GM12873 (cell line): ENCODE measurements at regions not wholly inside any gene's neighbourhood (a gene's known extent, or its start where the extent isn't known, plus 50 kb on each side); places are given as distances from the start of the nearest gene placed in this dataset.

Source experiments
- TF ChIP-seq, protein P1 (sequence below): IDR thresholded peaks from 2 replicates; pipeline ENCODE4 v1.5.1; 2012; ENCODE audit warnings: low read depth, mild to moderate bottlenecking, moderate library complexity, low read length, control low read depth; ENCODE audit not compliant: insufficient read depth; ENCODE audit errors: missing control alignments

DNA sequence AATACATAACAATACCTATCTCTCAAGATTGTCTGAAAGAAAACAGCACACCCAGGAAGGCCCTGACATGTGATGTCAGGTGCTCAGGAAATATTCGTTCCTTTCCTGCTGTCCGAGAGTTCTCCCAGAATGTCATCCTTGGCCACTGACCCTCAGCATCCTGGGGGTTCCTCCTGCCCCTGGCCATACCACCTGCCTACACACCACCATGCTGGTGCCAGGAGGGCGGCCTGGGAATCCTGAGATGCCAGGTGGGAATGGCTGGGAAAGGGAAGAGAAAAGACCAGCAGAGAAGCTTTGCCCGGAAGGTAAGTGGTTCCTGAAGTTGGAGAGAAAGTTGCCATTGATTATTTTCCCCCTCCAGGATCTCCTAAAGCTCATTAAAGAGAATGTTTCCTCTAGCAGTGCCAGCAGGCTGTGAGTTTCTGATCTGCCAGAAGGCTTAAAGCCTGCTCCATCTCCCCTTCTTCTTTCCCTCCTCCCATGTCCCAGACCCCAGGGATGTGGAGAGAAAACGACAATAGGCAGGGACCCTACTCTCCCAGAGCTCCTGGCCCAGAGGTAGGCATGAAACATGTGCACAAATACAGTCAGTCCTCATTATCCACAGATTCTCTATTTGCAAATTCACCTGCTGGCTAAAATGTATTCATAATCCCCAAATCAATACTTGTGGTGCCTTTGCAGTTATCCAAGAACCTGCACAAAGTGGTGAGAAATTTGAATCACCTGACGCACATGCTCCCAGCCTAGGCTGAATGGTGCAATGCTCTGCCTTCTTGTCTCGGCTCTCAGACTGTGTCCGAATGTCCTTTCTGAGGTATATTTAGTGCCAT, 147.1 kb upstream of the MYCN start:
- TF ChIP-seq, protein P1, sequence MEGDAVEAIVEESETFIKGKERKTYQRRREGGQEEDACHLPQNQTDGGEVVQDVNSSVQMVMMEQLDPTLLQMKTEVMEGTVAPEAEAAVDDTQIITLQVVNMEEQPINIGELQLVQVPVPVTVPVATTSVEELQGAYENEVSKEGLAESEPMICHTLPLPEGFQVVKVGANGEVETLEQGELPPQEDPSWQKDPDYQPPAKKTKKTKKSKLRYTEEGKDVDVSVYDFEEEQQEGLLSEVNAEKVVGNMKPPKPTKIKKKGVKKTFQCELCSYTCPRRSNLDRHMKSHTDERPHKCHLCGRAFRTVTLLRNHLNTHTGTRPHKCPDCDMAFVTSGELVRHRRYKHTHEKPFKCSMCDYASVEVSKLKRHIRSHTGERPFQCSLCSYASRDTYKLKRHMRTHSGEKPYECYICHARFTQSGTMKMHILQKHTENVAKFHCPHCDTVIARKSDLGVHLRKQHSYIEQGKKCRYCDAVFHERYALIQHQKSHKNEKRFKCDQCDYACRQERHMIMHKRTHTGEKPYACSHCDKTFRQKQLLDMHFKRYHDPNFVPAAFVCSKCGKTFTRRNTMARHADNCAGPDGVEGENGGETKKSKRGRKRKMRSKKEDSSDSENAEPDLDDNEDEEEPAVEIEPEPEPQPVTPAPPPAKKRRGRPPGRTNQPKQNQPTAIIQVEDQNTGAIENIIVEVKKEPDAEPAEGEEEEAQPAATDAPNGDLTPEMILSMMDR: no peak

DNA sequence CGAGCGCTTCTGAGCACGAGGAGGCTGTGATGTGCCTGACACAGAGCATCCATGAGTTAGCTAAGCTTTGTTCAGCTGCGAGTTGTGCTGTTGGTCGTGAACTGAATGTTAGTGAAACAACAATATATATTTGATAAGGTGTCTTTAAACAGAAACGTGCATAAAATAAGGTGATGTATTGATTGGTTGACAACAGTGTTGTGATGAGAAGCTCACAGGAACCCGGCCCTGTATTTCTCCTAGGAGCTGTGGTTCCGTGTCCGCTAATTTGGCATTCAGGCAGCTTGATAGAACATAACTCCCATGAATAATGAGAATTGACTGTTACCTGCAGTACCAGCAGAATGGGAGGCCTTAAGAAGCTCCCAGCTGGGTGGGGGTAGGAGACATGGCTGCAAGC, 146.4 kb upstream of the MYCN start:
- TF ChIP-seq, protein P1: no peak

DNA sequence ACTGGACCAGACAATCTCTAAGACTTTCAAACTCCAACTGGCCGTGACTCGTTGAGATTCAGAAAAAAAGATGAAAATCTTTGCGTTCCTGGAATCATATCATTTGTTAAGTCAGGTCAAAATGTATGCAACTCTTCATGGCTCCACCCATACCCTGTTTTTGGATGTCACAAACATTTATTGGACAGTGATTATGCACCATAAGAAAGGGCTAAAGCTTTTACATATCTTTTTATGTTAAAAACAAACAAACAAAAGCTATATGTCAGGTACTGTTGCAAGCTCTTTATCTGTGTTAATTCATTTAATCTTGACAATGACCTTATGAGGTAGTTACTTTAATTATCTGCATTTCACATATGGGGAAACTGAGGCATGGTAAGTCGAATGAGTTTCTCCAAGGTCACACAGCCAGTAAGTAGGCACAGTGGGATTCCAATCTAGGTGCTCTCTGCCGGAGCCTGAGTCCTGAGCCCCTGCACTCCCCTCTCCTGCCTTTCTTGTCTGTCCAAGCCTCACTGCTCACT, 145.7 kb upstream of the MYCN start:
- TF ChIP-seq, protein P1: no peak

DNA sequence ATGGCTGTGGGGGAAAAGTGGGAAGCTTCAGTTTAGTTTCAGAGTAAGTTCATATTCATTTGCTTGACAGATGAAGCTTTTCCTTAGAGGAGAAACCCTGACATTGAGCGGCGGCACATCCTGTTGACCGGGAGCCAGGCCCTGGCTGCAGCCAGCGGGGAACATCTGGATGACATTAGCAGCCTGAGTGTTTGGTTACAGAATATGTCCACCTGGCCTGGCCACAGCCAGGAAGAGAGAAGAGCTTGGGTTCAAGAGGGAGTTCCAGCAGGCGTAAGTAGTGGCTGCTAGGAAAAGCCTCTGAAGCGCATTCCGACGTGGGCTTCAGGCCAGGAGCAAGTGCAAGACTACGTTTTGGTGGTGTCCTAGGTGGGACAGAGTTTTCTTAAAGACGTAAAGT, 144.9 kb upstream of the MYCN start:
- TF ChIP-seq, protein P1: no peak

DNA sequence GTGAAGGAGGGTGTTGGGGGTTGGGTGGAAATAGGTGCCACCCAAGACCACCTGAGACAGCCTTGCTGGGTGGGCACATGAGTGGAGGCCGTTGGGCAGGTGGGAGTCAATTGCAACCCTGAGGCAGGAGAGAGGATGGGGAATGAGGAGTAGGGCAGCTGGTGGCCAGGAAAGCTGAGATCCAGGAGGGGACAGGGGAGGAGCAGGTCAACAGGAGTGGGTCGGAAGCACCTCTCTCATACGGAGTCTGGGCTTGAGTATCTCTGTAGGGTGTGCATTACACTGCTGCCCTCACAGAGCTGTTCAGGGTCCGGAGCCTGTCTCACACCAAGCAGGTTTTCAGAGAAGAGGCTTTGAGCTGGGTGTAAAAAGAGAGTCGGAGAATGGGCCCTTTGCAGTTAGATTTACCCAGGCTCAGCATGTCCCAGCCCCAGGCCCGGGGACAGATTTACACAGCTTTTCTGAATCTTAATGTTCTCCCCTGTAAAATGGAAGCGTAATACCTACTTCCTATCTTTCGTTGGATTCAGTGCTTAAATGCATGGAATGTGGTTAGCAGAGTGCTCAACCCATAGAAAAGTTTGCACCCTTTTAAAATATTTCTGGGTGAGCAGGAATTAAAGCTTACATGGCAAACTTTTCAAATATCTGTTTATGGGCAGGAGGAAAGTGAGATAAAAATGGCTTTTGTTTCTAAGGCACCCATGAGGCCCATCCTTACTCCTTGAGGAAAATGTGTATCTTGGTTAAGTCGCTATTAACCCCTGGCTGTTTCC, 144.0 kb upstream of the MYCN start:
- TF ChIP-seq, protein P1: no peak

DNA sequence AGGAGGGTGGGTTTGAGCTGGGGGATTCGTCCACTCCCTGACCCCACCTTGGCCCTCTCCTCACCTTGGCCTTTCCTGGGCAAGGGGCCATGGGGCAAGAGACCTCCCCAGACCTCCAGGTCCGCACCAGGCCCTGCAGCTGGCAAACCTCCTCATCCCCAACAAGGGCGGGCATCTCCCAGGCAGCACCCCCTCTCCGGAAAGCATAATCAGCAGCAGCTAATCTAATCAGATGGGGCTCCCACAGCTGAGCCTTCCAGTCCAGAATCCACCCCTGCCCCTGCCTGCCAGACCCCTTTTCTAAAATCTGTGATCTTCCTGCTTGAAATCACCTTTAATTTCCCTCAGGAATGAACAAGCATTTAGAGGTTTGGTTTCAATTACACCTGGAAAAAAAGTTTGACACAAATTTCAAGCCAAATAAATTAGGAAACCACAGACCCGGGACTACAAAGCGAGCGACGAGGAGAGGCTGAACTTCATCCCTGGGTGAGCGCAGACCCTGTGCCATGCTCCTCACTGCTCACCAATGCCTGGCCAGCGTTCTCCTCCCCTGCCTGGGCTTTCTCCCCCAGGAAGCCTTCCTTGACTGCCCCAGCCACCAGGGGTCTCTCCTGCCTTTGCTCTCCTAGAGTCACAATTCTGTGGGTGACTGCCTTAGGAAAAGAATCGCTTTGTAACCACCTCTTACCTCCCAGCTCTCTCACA, 143.0 kb upstream of the MYCN start:
- TF ChIP-seq, protein P1: no peak

DNA sequence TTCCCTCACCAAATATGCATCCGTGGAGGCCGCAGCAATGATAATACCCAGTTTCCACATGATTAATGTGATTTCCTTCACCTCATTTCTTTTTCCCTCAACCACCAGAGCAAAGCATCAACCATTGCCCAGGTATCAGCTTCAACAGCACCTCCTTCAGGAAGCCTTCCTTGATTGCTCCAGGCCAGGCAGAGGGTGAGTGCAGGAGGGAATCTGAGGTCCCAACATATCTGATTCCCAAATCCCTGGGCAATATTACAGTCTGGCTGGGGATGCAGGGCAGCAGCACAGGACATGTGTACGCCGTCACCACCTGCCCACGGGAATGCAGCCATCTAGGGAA, 142.4 kb upstream of the MYCN start:
- TF ChIP-seq, protein P1: no peak
